CD4-positive, alpha-beta T cell (primary cell): ENCODE measurements at regions not wholly inside any gene's neighbourhood (a gene's known extent, or its start where the extent isn't known, plus 50 kb on each side); places are given as distances from the start of the nearest gene placed in this dataset.

Source experiments
- ATAC-seq: fragments of 200-7000 bp; cut with Tn5 transposase; one replicate; pipeline ENCODE4 v1.10.0; 2022; ENCODE audit warnings: mild to moderate bottlenecking; ENCODE audit not compliant: poor library complexity
- CTCF ChIA-PET: fragments of 350-600 bp; sonication (Branson Sonifier 250); formaldehyde crosslinking; loops from one replicate; lab custom pipeline; 2021; ENCODE audit warnings: antibody characterized with exemption, inconsistent platforms; lab: Charles Lee
- POLR2A ChIA-PET: fragments of 350-600 bp; sonication (Branson Sonifier 250); formaldehyde crosslinking; loops from one replicate; lab custom pipeline; 2021; ENCODE audit warnings: antibody characterized with exemption, inconsistent platforms; lab: Charles Lee
- DNase-seq, 14 experiments: peaks; one replicate each; pipeline ENCODE4 v3.0.0-alpha.2; 2013 to 2020; ENCODE audit warnings: mixed read lengths in 2 of 14
- H3K27ac ChIP-seq, 2 donors: one replicate each; pipeline versions ENCODE4 v1.5.1 to v1.7.0; 2013; ENCODE audit warnings: low read length in 2 of 2, low read depth in 1 of 2, mild to moderate bottlenecking in 1 of 2
- H3K27me3 ChIP-seq, 2 experiments: 1 replicate in 1 of 2; 2 replicates in 1 of 2; pipeline versions ENCODE4 v1.6.1 to v1.7.0; 2013; ENCODE audit warnings: low read length in 2 of 2, control low read depth in 1 of 2, mild to moderate bottlenecking in 1 of 2, moderate library complexity in 1 of 2; ENCODE audit not compliant: insufficient read depth in 2 of 2, control insufficient read depth in 1 of 2
- H3K36me3 ChIP-seq: one replicate; pipeline ENCODE4 v1.6.1; 2013; ENCODE audit warnings: low read length, control low read depth; ENCODE audit not compliant: insufficient read depth
- H3K4me1 ChIP-seq: one replicate; pipeline ENCODE4 v1.6.1; 2013; ENCODE audit warnings: low read length, control low read depth; ENCODE audit not compliant: insufficient read depth
- H3K4me3 ChIP-seq: one replicate; pipeline ENCODE4 v1.5.1; 2013; ENCODE audit warnings: mild to moderate bottlenecking, low read length, moderate library complexity
- H3K9me3 ChIP-seq, 2 experiments: 1 replicate in 1 of 2; 2 replicates in 1 of 2; pipeline versions ENCODE4 v1.6.1 to v1.7.0; 2013; ENCODE audit warnings: low read length in 2 of 2, mild to moderate bottlenecking in 2 of 2, control low read depth in 1 of 2, moderate library complexity in 1 of 2; ENCODE audit not compliant: control insufficient read depth in 1 of 2, insufficient read depth in 1 of 2
- H3K27ac Mint-ChIP-seq: one replicate; pipeline ENCODE4 v1.8.0; 2020; ENCODE audit warnings: mixed read lengths
- H3K27me3 Mint-ChIP-seq: one replicate; pipeline ENCODE4 v1.8.0; 2021; ENCODE audit warnings: mixed read lengths
- H3K36me3 Mint-ChIP-seq: one replicate; pipeline ENCODE4 v1.8.0; 2021; ENCODE audit warnings: low read depth, mixed read lengths
- H3K4me1 Mint-ChIP-seq: one replicate; pipeline ENCODE4 v1.8.0; 2021; ENCODE audit warnings: low read depth, mixed read lengths
- H3K4me3 Mint-ChIP-seq: one replicate; pipeline ENCODE4 v1.8.0; 2020; ENCODE audit warnings: mild to moderate bottlenecking, mixed read lengths
- H3K9me3 Mint-ChIP-seq: one replicate; pipeline ENCODE4 v1.8.0; 2020; ENCODE audit warnings: mixed read lengths
- intact Hi-C, 2 experiments: fragments of 100-400 bp; cut with DNase I in 1 of 2; cut with micrococcal nuclease in 1 of 2; formaldehyde crosslinking; loops; one replicate each; pipeline versions ENCODE4 v1.15.1 to v1.9.0; 2023 to 2025; cut with DNase I, micrococcal nuclease
- TF ChIP-seq, protein P1 (sequence below): fragments of 200-600 bp; IDR thresholded peaks from one replicate; pipeline ENCODE4 v1.8.0; 2022; ENCODE audit warnings: antibody characterized with exemption, mild to moderate bottlenecking

- intact Hi-C loops, result no loop called here
- Mint-ChIP-seq H3K4me3 (no peak overlapping the region), H3K9me3 (no peaks in the 10 kb centered on the region), H3K36me3 (no peaks in the 10 kb centered on the region), H3K4me1 (no peaks in the 10 kb centered on the region), H3K27me3 (no peaks in the 10 kb centered on the region), H3K27ac (no peak overlapping the region)
- no peaks in the 10 kb centered on the region for H3K27me3 ChIP-seq
- ChIA-PET CTCF (no interaction called here), POLR2A (no interaction called here)
- DNase-seq, result no peak
- no peak for ATAC-seq
- TF ChIP-seq, protein P1, sequence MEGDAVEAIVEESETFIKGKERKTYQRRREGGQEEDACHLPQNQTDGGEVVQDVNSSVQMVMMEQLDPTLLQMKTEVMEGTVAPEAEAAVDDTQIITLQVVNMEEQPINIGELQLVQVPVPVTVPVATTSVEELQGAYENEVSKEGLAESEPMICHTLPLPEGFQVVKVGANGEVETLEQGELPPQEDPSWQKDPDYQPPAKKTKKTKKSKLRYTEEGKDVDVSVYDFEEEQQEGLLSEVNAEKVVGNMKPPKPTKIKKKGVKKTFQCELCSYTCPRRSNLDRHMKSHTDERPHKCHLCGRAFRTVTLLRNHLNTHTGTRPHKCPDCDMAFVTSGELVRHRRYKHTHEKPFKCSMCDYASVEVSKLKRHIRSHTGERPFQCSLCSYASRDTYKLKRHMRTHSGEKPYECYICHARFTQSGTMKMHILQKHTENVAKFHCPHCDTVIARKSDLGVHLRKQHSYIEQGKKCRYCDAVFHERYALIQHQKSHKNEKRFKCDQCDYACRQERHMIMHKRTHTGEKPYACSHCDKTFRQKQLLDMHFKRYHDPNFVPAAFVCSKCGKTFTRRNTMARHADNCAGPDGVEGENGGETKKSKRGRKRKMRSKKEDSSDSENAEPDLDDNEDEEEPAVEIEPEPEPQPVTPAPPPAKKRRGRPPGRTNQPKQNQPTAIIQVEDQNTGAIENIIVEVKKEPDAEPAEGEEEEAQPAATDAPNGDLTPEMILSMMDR, result no peak
- H3K36me3 ChIP-seq, result no peaks in the 10 kb centered on the region
- H3K27ac ChIP-seq, result no peak overlapping the region
- H3K4me1 ChIP-seq, result no peaks in the 10 kb centered on the region
- no peaks in the 10 kb centered on the region for H3K9me3 ChIP-seq
- no peak overlapping the region for H3K4me3 ChIP-seq
Measured at GRCh38 chr5:168011096-168011495, 280.3 kb upstream of the WWC1 start.

- CTCF ChIA-PET, result no interaction called here
Measured at GRCh38 chr5:168012006-168012405, 279.4 kb upstream of the WWC1 start.

GRCh38 chr5:168013546-168013945 is 277.9 kb upstream of the WWC1 start:
- no peaks in the 10 kb centered on the region for H3K36me3 Mint-ChIP-seq
- Histone ChIP-seq H3K27ac (no peak overlapping the region), H3K36me3 (no peaks in the 10 kb centered on the region), H3K27me3 (no peaks in the 10 kb centered on the region), H3K4me3 (no peak overlapping the region), H3K4me1 (no peaks in the 10 kb centered on the region), H3K9me3 (no peaks in the 10 kb centered on the region)
- H3K9me3 Mint-ChIP-seq, result no peaks in the 10 kb centered on the region
- H3K27me3 Mint-ChIP-seq, result no peaks in the 10 kb centered on the region
- POLR2A ChIA-PET, result no interaction called here
- no peaks in the 10 kb centered on the region for H3K4me1 Mint-ChIP-seq
- CTCF ChIA-PET, result no interaction called here
- intact Hi-C loops, result no loop called here
- no peak overlapping the region for H3K27ac Mint-ChIP-seq
- H3K4me3 Mint-ChIP-seq, result no peak overlapping the region
- TF ChIP-seq, protein P1, result no peak
- ATAC-seq, result no peak
- no peak for DNase-seq

More at GRCh38 chr5:168012006-168012405, 279.4 kb upstream of the WWC1 start:
- Histone ChIP-seq H3K4me3 (no peak overlapping the region), H3K4me1 (no peaks in the 10 kb centered on the region), H3K27ac (no peak overlapping the region), H3K9me3 (no peaks in the 10 kb centered on the region), H3K36me3 (no peaks in the 10 kb centered on the region), H3K27me3 (no peaks in the 10 kb centered on the region)
- DNase-seq (no peak), ATAC-seq (no peak)
- Mint-ChIP-seq H3K27me3 (no peaks in the 10 kb centered on the region), H3K36me3 (no peaks in the 10 kb centered on the region), H3K4me1 (no peaks in the 10 kb centered on the region), H3K9me3 (no peaks in the 10 kb centered on the region), H3K27ac (no peak overlapping the region), H3K4me3 (no peak overlapping the region)
- intact Hi-C loops, result no loop called here
- POLR2A ChIA-PET, result no interaction called here
- TF ChIP-seq, protein P1, result no peak
